GM21423 (cell line): ENCODE measurements at regions not wholly inside any gene's neighbourhood (a gene's known extent, or its start where the extent isn't known, plus 50 kb on each side); places are given as distances from the start of the nearest gene placed in this dataset.

Source experiments
- ATAC-seq: cut with Tn5 transposase; IDR thresholded peaks from one replicate; pipeline ENCODE4 v1.9.1; 2021; ENCODE audit warnings: mild to moderate bottlenecking, moderate library complexity; ENCODE audit not compliant: unreplicated experiment

DNA sequence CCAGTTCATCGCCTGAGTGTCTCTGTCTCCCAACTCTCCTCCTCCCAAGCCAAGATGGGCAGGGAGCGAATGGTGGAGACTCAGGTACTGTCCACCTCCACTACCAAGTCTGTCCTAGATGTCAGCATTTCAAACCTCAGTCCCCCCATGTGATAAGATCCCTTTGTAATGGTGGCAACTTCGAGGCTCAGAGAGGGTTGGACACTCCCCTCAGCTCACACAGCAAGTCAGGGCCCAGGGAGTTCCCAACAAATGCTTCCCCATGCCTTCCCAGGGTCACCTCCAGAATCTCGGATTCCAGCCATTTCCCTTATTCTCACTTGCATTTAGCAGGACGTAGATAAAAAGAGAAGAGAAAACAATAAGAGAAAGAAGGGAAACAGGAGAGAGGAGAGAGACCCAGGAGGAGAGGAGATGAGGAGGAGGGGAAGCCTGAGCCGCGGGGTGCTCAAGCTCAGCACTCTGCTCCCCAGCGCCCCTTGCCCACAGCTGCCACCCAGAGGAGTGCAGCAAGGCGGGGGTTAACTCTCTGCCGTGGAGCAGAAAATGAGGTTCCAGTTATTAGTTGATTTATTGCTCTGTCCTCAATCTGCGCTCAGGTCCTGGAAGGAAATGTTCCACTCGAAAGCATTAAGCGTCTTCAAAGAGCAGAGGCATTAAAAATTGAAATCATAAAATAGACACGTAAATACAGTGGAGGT is 84.1 kb upstream of the LINGO1 start:
- no peak for ATAC-seq

DNA sequence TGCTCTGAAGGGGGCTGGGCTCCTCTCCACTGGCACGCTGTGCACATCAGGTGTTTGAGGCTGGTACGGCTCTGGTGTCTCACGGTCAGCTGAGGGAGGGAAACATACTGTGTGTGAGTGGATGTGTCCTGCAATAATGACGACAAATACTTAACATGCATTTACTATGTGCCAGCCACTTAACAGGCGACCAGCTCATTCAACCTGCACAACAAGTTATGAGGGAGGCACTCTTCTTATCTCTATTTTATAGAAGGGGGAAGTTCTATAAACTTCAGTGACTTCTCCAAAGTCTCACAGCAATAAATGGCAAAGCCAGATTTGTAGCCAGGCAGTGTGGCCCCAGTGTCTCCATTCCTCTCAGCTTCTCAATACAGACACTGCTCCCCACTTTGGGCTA is 83.1 kb upstream of the LINGO1 start:
- ATAC-seq = no peak

DNA sequence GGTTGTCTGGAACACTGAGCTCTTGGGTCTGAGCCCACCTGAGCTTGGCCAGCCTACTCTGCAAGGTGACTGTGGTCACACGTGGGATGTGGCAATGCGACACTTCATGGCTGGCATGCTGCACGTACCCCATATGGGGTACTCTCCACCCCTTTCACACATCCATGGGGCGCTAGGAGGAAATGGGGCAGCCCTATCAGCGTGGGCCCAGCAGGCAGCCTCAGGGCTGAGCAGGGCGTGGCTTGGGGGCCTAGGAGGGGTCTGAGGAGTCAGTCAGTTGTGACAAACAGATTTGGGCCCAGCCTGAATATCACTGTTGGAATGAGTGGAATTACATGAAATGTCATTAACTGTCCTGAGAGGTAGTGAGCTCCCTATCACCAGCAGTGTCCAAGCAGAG is 82.3 kb upstream of the LINGO1 start:
- ATAC-seq = no peak

DNA sequence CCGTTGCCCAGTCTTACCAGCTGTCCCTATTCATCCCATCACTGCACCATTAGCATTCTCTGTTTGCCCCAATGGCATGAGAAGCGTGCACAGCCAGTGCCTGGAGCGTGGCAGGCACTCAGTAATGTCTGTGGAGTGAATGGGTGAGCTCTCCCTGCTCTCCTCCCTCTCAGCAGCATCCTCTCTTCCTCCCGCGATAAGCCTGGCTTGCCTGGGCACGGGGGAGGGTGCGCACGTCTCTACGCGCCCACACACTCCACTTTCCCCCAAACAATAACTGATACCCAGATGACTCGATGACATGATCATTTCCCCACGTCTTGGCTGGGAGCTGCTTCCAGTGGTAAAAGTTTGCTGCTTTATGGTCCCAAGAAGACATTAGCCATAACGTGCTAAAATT is 81.8 kb upstream of the LINGO1 start:
- ATAC-seq = no peak

DNA sequence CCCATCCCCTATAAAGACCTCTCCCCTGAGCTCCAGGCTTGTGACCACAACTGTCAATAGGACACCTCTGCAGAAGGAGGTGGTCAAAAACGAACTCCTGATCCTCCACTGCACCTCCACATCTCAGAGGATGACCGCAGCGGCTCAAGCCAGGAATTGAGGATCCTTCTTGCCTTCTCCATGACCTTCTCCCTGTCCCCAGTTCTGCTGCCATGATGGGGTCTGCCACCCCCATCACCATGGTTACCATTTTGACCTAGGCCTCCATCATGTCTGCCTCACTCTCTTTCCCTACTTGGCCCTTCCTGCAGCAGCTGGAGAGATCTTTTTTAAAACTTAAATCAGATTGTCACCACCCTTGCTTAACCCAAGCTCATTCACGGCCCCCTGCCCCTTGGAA is 81.3 kb upstream of the LINGO1 start:
- ATAC-seq = no peak

DNA sequence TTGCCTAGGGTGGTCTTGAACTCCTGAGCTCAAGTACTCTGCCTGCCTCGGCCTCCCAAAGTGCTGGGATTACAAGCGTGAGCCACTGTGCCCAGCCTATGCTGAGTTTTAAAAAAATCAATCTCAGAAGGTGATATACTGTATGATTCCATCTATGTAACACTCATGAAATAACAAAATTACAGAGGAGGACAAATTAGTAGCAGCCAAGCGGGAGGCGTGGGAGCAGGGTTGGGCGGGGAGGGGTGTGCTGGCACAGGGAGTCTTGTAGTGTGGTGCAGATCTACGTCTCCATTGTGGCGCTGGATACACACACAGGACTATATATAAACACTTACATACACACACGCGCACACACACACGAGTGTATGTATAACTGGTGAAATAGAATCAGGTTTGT is 80.6 kb upstream of the LINGO1 start:
- no peak for ATAC-seq

DNA sequence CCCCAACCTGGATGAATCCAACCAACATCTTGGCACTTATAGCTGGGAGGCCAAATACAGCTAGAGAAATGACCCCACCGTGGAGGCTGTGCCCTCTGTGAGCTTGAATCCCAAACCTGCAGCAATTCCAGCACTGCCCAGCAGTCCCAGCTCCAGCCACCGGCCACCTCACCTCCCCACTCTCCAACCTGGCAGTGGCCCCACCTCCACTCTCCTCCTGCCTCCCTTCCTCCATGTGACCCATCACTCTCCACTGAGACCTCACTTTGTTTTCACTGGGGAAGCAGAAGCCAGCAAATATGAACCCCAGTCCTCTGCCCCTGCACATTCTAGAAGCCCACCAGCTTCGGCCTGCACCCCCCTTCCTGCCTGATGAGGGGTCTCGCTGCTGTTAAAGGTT is 79.7 kb upstream of the LINGO1 start:
- ATAC-seq = no peak

DNA sequence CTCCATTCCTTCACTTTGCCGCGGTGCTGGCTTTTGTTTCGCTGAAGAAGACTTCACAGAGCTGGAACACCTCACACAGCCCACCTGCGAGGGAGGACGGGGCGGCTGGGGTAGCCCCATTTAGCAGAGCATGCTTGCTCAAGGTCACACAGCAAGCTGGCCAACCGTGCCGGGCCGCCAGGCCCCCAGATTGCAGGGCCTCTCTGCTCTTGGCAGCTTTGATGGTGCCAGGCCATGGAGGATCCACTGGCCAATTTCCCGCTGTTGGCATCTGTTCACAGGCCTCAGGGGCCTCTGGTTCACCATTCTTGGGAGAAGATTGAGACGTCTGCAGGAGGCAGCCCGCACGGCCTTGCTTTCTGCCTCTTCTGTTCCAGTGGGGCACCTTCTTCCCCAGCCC is 77.9 kb upstream of the LINGO1 start:
- ATAC-seq = no peak

DNA sequence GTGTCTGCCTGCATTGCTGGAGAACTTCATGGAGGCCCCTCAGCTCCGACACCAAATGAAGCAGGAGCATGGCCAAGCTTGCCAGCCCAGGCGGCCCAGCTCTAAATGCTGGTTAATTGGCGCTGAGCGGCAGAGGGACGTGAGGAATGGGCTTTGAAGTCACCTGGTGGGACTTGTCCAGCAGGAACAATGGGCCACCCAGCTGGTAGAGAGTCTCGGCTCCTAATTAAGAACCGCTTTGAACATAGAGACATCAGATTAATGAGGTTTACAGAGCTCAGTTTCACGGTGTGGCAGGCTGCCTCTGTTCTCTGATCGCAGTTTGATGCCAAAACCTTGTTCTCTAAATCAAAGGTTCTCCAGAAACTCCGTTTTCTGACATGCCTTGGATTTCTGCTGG is 77.5 kb upstream of the LINGO1 start:
- ATAC-seq = no peak

DNA sequence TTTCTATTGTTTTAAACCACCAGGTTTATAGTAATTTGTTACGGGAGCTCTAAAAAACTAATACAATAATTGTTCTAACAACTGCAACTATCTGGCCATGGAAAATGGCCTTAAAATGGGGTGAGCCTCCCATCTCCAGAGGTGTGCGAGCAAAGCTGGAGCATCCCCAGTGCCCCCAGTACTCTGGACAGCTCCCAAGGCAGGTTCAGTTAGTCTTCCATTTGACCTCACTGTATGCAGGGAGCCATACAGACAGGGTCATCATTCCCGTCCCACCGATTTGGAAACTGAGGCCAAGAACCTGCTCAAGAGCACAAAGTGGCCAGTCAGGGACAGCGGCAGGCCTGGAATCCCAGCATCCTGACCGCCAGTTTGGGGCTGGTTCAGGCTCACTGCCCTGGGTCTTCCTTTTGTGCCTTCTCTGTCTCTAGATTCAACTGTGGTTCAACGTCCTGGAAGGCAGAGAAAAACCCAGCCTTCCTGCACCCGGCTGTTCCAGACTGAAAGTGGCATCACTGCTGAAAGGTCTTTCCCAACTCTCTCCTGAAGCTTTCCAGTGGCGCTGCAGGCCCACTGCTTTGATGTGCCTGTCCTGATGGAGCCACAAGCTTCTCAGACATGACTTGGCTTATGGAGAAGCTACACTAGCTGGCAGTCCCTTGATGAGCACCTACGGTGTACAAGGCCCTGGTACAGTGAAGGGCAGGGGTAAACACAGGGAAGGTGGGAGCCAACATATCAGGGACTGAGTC is 76.6 kb upstream of the LINGO1 start:
- ATAC-seq = no peak

DNA sequence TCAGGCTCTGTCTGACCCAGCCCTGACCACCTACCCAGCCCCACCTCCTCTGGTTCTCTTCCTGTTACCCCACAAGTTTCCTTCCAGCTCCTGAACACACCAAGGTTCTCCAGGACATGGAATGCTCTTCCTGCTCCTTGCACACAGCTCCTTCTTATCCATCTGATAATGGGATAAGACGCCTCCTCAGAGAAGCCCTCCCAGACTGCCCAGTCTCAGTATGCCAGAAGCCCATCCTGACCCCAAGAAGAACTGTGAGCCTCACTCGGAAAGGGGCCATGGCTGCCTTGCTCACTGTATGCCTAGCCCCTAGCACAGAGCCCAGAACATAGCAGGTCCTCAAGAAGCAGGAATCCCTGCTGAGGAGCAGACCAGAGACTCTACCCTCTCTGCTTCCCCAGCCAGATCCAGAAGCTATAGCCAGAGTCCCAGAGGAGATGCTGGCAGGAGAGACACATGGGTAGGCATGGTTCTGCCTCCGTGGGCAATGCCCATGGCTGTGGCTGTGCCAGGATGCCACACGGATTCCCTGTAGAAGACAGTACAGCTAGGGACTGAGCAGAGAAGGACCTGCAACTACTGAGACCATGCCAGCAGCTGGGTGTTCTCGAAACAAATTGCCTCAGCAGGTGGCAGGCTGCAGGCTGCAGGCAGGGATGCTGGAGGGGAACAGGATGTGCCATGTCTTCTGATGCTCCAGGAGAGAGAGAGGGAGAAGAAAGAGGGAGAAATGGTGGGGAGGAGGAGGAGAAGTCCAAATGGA is 74.0 kb upstream of the LINGO1 start:
- ATAC-seq = no peak

DNA sequence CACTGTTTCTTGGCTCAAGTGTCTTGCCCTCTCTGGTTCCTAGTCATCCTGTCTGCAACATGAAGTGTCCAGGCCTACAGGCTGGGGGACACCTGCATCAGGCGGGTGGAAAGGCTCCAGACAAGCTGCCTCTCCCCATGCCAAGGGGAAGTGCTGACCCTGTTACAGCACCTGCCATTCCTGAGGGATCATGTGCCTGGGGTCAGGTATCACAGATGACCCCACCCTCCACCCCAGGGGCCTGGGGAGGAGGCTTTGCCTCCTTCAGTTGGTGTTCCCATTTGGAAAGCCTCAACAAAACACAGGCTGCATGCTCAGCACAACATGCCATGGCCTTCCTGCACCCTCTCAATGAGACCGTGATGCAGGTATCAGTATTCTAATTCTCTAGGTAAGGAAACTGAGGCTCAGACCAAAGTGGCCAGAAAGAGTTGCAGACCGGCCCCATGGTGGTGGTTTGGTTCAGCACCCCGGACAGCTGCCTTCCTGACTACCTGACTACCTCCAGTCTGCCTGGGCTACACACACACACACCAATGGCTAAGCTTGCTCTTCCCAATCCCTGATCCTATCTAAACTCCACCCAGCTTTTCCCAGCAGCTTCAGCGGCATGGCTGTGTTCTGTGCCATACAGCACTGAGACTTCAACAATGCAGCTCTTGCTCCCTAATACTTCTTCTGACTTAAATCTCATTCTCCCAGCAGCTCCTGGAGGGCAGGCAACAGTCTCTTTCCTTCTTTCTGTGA is 69.7 kb upstream of the LINGO1 start:
- ATAC-seq = no peak

DNA sequence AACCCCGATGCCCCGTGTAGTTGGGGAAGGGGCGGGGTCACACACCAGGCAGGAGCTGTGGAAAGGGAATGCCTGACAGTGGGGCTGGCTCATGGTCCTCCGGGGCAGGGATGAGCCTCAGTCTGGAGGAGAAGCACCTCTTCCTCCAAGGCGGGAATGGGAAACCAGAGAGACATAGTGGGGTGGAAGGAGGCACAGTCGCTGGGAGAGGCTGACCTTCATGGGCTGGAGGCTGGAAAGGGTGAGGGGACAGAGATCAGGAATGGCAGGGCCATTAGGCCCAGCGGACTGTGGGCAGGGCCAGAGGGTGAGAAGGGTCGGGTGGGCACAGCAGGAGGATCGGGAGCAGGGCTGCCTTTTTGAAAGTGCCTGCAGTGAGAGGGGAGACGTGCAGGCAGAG is 65.8 kb upstream of the LINGO1 start:
- no peak for ATAC-seq

DNA sequence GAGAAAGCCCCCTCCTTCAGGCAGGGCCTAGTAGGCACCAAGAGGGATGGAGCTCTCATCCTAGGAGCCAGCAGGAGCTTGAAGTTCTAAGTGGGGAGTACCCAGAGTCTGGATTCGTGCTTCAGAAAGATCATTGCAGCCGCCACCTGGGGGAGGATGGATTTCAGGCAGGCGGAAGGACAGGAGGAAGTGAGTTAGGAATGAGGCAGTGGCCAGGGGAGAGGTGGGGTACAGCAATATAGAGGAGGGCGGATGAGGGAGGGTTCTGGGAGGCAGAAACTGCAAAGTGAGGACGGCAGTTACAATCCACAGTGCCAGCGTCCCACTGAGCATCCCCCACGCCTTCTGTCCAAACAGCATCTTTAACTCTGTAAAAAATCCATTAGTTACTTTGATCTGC is 65.2 kb upstream of the LINGO1 start:
- no peak for ATAC-seq

DNA sequence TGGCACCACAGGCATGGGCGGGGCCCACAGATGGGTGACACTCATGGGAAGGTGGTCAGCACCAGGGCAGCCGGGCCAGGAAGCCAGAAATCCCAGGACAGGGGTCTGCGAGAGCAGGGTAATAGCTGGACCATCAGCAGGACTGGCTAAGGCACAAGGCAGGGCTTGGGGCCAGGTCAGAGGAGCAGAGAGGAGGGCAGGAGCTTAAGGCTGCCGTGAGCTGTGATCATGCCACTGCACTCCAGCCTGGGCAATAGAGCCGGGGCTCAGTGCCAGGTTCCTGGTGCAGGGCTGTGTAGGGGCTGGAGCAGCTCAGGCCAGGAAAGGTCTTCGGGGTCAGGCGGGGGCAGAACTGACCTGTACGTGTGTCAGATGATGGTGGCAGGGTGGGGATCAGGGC is 64.2 kb upstream of the LINGO1 start:
- no peak for ATAC-seq

DNA sequence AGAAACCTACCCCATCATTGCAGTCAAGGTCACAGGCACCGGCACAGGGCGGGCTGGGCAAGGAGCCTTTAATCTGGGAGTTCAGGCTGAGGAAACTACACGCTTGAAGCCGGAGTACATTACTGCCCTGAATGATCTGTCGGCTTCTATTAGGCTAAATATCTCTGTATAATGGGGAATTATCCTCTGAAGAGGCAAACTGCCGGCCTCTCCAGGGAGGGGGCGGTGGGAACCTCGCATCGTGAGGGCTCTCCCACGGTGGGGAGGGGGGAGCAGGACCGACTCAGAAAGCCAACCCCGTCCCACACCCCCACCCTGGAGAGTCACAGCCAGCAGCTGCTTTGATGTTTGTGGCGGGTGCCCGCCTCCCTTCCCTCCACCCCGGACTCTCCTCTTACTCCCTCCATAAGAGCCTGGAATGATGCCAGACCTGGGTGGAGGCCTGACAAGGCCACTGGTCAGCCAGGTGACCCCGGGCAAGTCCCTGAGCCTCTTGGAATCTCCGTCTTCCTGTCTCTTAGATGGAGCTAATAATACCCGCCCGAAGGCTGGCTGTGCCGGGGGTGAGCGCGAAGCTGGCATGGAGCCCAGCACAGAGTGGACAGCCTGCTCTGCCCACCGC is 63.4 kb upstream of the LINGO1 start:
- ATAC-seq = no peak

DNA sequence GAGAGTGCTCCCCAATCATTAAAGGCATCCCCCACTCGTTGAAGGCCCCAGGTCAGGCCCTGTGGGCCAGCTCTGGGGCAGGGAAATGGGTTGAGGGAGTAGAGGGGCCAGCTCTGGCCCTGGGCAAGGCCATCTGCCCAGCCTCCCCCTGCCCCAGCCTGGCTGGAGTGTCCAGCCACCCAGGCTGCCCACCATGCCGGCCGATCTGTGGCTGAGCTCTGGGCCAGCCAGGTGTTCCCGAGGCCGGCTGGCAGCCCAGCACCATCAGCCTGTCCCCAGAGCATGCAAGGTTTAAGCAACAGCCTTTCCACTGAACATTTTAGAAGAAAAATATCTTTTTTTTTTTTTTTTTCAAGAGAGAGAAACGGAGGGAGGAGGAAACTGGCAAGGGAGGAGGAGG is 62.8 kb upstream of the LINGO1 start:
- no peak for ATAC-seq

DNA sequence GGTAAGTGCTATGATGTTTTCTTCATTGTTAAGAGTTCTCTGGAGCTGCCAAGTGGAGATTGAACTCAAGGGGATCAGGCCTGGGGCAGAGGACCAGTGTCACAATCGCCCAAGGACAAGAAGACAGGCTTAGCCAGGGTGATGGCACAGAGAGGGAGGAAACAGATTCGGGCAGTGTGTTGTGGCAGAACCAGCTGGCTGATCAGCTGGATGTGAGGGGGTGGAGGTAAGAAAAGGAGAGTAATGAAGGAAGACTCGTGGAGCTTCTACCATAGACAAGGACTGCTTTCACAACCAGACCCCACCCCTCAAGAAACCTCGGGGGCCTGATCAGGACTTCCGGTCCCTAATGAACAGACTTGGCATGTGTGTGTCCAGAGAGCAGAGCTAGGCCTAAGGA is 60.9 kb upstream of the LINGO1 start:
- no peak for ATAC-seq

DNA sequence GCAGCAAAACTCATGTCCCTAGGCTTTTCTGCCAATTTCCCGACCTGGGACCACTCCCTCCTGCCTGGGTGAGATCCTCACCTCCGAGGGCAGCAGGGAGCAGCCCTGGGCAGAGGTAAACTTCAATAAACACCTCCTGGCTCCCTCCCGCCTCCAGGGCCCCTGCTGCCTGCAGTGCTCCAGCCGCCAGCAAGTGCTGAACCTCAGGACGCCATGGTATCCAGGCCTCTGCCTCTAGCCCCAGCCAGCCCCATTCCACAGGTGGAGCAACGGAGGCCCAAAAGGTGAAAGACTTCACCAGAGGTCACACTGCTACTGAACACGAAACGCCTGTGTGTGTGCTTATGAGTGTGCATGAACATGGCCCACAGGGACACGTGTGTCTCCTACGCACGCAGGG is 59.9 kb upstream of the LINGO1 start:
- ATAC-seq = no peak

DNA sequence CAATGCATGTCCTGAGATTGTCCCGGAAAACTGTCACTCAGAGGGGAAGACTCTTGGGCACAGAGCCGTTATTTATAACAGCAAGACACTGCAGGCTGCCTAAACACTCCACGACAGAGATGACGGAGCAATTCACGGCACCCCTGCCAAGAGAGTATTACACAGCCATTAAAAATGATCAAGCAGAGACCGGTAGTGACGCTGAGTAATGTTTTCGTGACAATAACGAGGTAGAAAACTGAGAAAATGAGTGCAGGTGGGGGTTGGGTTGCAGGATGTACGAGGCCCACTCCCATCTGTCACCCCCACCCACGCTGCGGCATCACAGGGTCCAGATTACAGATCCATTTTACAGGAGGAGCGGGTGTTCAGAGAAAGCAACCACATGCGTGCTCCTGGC is 58.9 kb upstream of the LINGO1 start:
- no peak for ATAC-seq

DNA sequence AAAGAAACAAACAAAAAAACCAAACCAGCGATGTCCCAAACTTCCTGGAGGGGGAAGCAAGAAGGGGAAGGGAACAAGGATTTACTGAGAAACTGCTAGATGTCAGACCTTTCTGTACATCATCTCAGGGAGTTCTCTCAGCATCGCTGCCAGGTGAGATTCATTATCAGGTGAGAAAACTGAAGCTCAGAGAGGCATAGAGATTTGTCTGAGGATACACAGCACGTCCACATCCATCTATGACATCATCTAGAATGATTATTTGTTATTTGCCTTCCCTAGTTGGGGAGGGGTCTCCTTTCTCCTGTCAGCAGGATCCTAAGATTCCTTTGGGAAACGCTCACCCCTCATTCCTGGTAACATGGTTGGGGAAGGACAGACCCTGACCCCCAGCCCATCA is 57.1 kb upstream of the LINGO1 start:
- ATAC-seq = no peak
